ENCODE measurements at regions not wholly inside any gene's neighbourhood (a gene's known extent, or its start where the extent isn't known, plus 50 kb on each side); places are given as distances from the start of the nearest gene placed in this dataset.

- TF ChIP-seq CTCF (optimal IDR thresholded peaks at IDR 0.05 in 1 of 3, IDR thresholded peaks at IDR 0.05 in 1 of 3, conservative IDR thresholded peaks at IDR 0.05 in 1 of 3; ENCODE audit: extremely low read depth in 1 of 3, insufficient read depth in 2 of 3, low read length in 3 of 3) (no peak), EZH2 (IDR thresholded peaks at IDR 0.05; ENCODE audit: low read length) (no peak)
- Histone ChIP-seq H3K9me1 (ENCODE audit: control insufficient read depth, extremely low read depth, insufficient read depth, low read length) (no peaks in the 10 kb centered on the region), H4K20me1 (ENCODE audit: control insufficient read depth, extremely low read depth, insufficient read depth, low read length) (no peaks in the 10 kb centered on the region), H3K4me1 (ENCODE audit: control insufficient read depth, extremely low read depth, insufficient read depth, low read length) (no peaks in the 10 kb centered on the region), H3K4me2 (ENCODE audit: control insufficient read depth, extremely low read depth, insufficient read depth, low read depth, low read length) (no peak overlapping the region), H3K36me3 (ENCODE audit: control insufficient read depth in 2 of 2, extremely low read depth in 1 of 2, insufficient read depth in 2 of 2, low read length in 2 of 2) (no peaks in the 10 kb centered on the region), H3K27me3 (ENCODE audit: control insufficient read depth, extremely low read depth, insufficient read depth, low read length) (no peaks in the 10 kb centered on the region), H3K9me3 (ENCODE audit: control insufficient read depth, low read depth, low read length) (no peaks in the 10 kb centered on the region), H2AFZ (ENCODE audit: control insufficient read depth, low read length) (no peak overlapping the region), H3K27ac (ENCODE audit: control insufficient read depth, insufficient read depth, low read length) (no peak overlapping the region), H3K4me3 (ENCODE audit: control insufficient read depth in 2 of 3, extremely low read depth in 1 of 3, insufficient read depth in 2 of 3, low read depth in 1 of 3, low read length in 3 of 3) (no peak overlapping the region), H3K9ac (ENCODE audit: control insufficient read depth, extremely low read depth, insufficient read depth, low read length) (no peak overlapping the region), H3K79me2 (ENCODE audit: control insufficient read depth, insufficient read depth, low read length) (no peaks in the 10 kb centered on the region)
- no peak for DNase-seq (ENCODE audit: low read depth, low spot score)
- dilution Hi-C loops (cut with MboI; ENCODE audit: extremely low pct_ligation_motif_present, low sequenced_read_pairs): no loop called here
- no peak for FAIRE-seq
Observed at GRCh38 chr15:61764141-61764540, 296.1 kb downstream of the VPS13C start.

- DNase-seq (ENCODE audit: low read depth, low spot score): no peak
- Histone ChIP-seq H4K20me1 (ENCODE audit: control insufficient read depth, extremely low read depth, insufficient read depth, low read length) (no peaks in the 10 kb centered on the region), H3K4me1 (ENCODE audit: control insufficient read depth, extremely low read depth, insufficient read depth, low read length) (no peaks in the 10 kb centered on the region), H3K9me1 (ENCODE audit: control insufficient read depth, extremely low read depth, insufficient read depth, low read length) (no peaks in the 10 kb centered on the region), H3K27ac (ENCODE audit: control insufficient read depth, insufficient read depth, low read length) (no peak overlapping the region), H3K27me3 (ENCODE audit: control insufficient read depth, extremely low read depth, insufficient read depth, low read length) (no peaks in the 10 kb centered on the region), H3K4me2 (ENCODE audit: control insufficient read depth, extremely low read depth, insufficient read depth, low read depth, low read length) (no peak overlapping the region), H3K36me3 (ENCODE audit: control insufficient read depth in 2 of 2, extremely low read depth in 1 of 2, insufficient read depth in 2 of 2, low read length in 2 of 2) (no peaks in the 10 kb centered on the region), H3K9ac (ENCODE audit: control insufficient read depth, extremely low read depth, insufficient read depth, low read length) (no peak overlapping the region), H2AFZ (ENCODE audit: control insufficient read depth, low read length) (no peak overlapping the region), H3K4me3 (ENCODE audit: control insufficient read depth in 2 of 3, extremely low read depth in 1 of 3, insufficient read depth in 2 of 3, low read depth in 1 of 3, low read length in 3 of 3) (no peak overlapping the region), H3K9me3 (ENCODE audit: control insufficient read depth, low read depth, low read length) (no peaks in the 10 kb centered on the region), H3K79me2 (ENCODE audit: control insufficient read depth, insufficient read depth, low read length) (no peaks in the 10 kb centered on the region)
- FAIRE-seq: no peak
- dilution Hi-C loops (cut with MboI; ENCODE audit: extremely low pct_ligation_motif_present, low sequenced_read_pairs): no loop called here
- TF ChIP-seq CTCF (optimal IDR thresholded peaks at IDR 0.05 in 1 of 3, IDR thresholded peaks at IDR 0.05 in 1 of 3, conservative IDR thresholded peaks at IDR 0.05 in 1 of 3; ENCODE audit: extremely low read depth in 1 of 3, insufficient read depth in 2 of 3, low read length in 3 of 3) (no peak), EZH2 (IDR thresholded peaks at IDR 0.05; ENCODE audit: low read length) (no peak)
Observed at GRCh38 chr15:61762676-61763075, 297.6 kb downstream of the VPS13C start.

All from keratinocyte (primary cell).